NCI-H748 treated with DMSO at 0.1 percent for 48 hours (cell line): ENCODE measurements at regions not wholly inside any gene's neighbourhood (a gene's known extent, or its start where the extent isn't known, plus 50 kb on each side); places are given as distances from the start of the nearest gene placed in this dataset.
"Not testable (repeated sequence)": the region's sequence is repeated elsewhere in the genome, so short reads cannot be mapped to it uniquely, and the experiment has no call there.

Experiments
- DNase-seq: peaks from one replicate; lab custom pipeline; 2025; lab: John Stamatoyannopoulos, UW

DNA sequence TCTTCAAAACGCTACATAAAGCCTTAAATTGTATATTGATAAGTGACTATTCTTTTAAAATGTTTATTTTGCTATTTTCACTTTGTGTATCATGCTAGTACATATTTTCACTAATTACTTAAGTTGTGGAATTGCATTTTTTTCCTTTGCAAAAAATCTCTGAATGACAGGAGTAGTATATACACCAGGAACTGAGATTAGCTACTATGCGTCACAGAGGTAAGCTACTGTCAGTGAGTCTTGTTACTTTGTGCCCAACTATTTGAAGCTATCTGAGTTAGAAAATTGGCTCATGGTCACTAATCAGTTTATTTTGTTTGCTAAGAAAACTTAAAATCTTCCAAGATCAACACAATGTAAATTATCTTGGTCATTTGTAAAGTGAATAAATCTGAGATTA lies 887.4 kb downstream of the TMTC2 start:
- DNase-seq: no peak

DNA sequence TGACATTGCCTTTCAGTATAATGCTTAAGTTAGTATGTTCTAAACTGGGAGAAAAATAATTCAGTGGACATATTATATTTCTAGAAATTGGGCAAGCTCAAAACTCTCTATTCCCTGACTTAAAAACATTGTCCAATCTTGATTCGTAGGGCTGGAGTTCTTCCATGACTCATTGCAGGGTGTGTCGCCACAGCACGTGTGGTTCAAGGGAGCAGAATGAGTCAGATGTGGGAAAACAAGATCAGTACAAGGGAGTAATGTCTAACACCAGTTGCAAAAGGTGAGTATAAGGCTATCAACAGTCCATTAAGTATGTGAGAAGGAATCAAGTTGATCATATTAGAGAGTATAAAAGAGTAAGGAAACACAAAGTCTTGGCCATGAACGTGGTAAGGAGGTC lies 887.0 kb downstream of the TMTC2 start:
- no peak for DNase-seq

DNA sequence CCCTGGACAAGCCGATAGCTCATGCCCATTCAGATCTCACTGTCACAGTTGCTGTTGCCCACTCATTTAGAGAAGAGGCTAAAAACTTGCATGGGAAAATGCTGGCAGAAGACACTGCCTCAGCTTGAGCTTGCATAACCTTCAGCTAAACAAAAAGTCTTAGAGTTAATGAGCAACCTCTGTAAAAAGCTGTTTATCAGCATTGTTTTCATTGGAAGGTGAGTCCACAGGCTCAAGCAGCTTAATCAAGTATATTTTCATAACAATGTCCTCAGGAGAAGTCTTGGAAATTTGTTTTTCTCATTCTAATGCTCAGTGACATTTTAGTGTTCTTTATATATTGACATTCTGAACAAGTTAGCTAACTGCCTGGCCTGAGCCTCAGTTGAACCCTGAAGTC lies 872.9 kb downstream of the TMTC2 start:
- DNase-seq: no peak

DNA sequence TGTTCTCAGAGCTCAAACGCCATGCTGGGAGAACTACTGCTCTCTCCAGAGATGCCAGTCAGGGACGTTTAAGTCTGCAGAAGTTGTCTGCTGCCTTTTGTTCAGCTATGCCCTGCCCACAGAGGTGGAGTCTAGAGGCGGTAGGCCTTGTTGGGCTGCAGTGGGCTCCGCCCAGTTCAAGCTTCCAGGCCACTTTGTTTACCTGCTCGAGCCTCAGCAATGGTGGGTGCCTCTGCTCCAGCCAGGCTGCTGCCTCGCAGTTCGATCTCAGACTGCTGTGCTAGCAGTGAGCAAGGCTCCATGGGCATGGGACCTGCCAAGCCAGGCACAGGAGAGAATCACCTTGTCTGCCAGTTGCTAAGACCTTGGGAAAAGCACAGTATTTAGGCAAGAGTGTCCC lies 869.3 kb downstream of the TMTC2 start:
- DNase-seq: not testable (repeated sequence)

DNA sequence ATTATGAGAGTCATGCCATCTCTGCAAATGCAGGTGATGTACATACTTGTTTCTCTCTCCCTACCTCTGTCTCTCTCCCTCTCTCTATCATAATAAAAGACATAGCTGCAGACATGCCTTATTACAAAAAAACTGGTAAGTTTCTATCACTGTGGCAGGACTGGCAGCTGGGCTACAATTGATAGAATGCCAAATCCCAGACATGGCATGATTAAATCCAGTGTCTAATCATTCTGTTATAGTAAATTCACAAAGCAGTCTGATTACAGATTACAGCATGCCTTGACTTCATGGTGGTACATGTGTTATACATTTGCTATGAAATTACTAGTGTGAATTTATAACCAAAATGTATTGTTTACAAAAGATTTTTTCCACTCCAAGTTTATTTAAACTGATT lies 854.7 kb downstream of the TMTC2 start:
- no peak for DNase-seq

DNA sequence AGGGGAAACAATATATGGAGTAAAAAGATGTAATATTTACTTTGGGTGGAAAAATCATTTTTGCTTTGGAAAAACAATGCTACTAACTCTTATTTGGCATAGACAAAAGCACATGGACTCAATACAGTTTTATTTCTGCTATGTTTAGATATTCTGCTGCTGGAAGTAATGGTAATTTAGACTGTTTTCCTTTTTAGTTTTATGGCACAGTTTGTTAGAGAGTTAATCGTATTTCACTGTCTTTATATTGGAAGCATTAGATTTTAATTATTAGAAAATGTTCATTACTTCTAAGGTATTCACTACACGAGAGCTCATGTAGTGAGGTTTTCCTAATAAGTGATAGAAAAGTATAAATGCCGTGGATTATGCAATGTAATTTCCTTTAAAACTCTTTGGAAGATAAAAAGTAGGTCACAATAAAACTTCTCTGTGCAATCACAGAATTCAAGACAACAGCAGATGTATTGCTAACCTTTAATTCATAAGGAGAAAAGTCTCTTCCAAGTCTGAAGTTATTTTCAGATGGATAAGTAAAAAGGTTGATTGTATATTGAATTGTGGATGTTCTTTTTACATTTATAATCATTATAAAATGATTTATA lies 851.8 kb downstream of the TMTC2 start:
- DNase-seq: no peak

DNA sequence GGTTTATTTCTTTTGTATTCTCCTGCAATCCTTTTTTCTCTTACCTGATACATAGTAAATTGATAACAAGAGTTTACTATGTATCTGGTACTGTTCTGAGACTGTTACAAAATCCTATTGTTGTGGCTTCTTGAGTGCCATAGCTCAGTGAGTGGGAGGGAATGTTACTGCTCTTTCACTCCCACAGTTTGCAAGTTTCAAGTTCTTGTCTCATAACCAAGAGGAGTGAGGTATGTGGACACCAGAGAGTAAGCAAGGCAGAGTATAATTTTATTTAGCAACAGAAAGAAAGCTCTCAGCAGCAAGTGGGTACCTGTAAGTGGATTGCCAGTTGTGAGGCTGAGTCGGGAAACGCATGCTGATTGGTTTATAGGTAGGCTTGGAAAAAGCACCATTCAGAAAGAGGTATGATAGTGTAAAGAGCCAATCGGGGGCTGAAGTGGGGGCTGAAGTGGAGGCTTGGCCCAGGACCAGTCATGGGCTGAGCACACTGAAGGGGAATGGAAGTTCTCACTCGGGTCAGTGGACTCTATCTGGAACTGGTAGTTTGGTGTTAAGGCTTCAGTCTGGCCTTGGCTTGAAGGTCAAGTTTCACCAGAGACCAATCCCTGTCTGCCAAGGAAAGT lies 850.8 kb downstream of the TMTC2 start:
- DNase-seq: no peak

DNA sequence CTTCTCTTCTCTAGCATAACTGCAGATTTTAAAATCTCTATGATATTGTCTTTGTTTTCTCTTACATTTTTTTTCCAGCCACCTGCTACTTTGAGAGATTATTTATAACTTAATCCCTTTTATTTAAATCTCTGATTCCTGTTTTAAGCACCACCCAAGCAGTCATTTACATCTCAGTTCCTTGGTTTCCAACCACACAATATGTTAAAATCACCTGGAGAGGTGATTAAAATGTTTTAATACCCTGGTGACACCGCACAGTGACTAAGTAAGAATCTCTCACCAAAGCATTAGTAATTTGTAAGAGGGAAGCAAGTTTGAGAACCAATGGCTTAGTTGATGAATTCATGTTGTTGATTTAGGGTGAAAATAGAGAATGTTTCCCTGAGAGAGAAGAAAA lies 849.8 kb downstream of the TMTC2 start:
- DNase-seq: no peak

DNA sequence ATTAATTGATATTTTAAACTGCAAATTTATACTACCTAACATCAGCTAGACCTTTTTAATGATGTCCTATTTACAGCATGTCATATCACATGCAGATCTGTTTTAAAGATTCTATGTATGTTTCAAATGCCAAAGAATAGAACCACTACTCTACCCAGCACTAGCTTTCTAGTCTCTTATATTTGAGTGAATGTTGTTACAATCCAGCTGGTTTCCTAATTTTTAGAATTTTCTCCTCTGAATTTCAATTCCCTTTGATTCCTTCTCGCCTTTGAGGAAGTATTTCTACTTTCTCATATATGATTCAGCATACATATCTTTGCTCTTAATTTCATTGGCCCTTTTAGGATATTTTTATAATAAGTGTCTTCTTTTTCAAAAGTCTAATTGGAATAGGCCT lies 841.9 kb downstream of the TMTC2 start:
- DNase-seq: no peak

DNA sequence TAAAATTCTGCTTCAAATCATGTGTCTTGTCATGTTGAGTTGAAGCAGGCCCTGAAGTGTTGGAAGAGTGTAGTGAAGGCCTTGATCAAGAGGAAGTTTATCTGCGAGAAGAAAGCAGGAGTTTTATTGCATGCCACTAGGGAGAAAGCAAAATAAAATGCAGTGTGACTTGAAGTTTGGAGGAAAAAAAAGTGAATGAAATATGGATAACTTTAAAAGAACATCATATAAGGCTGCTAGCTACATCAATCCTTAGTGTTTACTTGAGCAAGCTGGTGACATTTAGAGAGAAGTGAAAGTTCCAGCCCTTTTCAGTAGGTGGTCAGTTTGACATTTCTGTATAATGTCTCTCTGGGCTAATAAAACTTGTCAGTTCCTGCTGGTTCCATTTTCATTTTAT lies 841.1 kb downstream of the TMTC2 start:
- DNase-seq: no peak

DNA sequence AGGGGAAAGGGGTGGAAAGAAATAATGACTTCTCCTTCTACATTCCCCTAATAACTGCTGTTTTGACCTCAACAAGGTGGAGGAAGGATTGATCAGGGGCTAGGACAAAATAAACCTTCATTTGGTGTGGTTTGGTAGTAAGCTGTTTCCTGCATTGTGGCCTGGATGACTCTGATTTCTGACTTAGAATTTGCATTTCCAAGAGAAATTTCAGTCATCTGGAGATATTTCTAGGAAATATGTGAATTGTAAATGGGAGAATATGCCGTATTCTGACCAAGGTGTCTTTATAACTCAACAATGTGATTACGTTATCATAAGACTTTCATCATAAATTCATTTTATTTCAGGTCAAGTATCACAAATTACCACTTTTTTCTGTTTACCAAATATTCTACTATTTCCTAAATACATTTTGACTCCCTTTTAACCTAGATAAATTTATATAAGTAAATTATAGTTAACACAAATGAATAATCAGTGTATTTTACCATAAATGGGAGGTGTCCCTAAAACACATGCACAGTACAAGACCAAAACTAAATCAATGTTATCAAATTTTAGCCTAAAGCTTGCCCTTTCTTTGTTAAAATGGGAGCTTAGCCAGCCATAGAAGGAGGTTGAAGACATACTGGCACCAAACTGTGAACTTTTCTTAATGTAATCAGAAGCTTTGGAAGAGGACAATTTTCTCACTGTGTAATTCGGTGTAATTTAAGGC lies 828.8 kb downstream of the TMTC2 start:
- DNase-seq: no peak

DNA sequence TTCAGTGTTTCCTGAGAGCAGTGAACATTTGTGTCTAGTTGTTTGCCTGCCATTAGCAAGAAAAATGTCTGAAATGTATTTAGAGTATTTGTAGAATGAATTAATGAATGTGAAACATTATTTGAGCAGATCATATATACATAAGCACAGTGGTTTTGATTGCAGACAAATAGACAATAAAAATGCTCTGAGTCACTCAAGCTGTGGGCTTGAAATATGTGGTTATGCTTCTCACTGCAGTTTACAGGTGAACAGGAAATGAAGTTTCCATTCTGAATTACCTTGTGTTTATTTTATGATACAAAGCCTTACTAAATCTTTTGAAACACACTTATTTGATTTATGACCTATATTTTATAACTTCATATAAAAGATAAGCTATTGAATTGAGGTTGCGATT lies 827.7 kb downstream of the TMTC2 start:
- DNase-seq: peak; percentile 25

DNA sequence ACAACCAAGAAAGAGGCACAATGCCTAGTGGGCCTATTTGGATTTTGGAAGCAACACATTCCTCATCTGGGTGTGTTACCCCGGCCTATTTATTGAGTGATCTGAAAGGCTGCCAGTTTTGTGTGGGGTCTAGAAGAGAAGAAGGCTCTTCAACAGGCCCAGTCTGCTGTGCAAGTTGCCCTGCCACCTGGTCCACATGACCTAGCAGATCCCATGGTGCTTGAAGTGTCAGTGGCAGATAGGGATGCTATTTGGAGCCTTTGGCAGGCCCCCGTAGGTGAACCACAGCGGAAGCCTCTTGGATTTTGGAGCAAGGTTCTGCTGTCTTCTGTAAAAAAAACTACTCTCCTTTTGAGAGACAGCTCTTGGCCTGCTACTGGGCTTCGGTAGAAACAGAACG lies 820.1 kb downstream of the TMTC2 start:
- no peak for DNase-seq

DNA sequence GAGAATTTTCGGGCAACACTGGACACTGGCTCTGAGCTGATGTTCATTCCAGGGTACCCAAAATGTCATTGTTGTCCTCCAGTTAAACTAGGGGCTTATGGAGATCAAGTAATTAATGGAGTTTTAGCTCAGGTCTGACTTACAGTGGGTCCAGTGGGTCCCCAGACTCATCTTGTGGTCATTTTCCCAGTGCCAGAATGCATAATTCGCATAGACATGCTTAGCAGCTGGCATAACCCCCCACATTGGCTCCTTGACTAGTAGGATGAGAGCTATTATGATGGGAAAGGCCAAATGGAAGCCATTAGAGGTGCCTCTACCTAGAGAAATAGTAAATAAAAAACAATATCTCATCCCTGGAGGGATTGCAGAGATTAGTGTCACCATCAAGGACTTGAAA lies 818.9 kb downstream of the TMTC2 start:
- DNase-seq: no peak

DNA sequence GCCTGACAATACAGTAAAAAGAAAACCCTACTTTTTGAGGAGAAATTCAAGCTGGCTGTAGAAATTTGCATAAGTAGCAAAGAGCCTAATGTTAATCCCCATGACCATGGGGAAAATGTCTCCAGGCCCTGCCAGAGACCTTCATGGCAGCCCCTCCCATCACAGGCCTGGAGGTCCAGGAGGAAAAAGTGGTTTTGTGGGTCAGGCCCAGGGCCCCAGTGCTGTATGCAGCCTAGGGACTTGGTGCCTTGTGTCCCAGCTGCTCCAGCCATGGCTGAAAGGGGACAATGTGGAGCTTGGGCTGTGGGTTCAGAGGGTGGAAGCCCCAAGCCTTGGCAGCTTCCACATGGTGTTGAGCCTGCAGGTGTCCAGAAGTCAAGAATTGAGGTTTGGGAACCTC lies 813.2 kb downstream of the TMTC2 start:
- not testable (repeated sequence) for DNase-seq

DNA sequence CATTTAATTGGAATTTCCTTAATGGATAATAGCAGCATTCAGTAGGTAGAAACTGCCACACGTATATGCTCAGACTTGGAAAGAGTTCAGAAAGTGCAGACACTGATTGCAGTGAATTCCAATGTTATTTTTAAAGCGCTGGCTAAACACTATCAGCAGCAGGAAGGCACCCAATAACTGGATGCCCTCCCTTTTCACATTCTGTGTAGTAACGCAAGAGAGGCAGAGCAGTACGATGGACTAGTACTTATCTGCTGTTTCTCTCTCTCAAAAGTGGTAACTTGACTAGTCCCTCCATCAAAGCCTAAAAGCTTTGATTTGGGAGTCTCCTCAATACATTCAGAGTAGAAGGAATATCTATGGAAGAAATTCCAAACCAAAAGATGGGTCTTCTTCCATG lies 791.0 kb downstream of the TMTC2 start:
- no peak for DNase-seq

DNA sequence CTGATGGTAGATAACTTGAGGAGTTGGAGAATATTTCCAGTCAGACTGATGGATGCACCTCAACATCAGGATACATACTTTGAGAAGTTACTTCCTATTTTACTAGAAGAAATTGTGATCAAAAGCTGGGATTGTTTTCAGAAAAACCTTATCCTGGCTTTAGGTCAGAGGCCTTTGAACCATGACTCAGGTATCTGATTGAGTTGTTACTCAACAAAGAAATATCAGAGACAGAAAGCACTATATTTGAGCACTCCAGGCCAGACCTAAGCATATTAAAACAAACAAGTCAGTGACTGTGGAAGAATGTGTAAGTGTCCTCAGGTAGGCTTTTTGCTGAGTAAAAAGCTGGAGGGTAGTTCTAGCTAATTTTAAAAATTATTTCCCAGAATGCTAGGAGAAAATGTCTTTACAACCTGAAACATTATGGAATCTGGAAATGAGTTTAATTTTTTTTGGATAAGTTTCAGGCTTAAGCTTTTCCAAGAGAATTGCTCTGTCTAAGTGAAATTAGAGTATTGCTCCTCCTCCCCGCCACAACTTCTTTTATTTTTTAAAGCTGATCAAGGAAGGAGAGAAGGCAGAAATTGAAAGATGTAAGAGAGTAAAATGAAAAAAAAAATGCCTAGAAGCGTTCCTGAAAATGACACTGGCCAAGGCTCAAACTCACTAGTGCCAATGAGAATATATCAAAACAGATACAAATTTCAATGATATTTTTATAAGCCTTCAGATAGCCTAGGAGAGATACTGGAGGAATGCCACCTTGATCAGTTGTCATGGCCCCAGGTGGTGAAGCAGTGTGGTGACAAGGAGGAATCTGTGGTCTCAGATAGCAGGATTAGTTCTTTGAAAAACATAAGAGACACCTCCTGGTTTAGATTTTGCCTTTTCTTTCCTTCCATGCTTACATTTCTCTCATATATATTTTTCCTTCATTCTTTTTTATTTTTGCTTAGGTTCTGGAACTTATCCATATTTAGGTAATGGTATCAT lies 790.3 kb downstream of the TMTC2 start:
- no peak for DNase-seq

DNA sequence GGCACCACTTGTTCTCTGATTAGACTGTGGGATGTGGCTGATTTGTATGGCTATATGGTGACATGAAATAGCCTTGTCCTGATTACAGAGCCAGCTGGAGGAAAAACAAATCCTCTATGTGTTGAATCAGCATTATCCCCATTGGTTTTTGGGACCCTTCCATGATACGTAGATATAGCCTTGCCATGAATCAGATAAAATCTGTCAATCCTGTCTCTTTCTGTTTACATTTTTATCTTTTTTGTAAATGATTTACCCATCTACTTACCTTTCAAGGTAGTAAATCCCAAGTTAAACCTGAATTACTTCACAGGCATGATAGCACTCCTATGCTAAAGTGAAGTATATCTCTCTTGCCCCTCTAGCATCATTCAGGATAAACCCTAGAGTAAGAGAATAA lies 789.3 kb downstream of the TMTC2 start:
- DNase-seq: no peak

DNA sequence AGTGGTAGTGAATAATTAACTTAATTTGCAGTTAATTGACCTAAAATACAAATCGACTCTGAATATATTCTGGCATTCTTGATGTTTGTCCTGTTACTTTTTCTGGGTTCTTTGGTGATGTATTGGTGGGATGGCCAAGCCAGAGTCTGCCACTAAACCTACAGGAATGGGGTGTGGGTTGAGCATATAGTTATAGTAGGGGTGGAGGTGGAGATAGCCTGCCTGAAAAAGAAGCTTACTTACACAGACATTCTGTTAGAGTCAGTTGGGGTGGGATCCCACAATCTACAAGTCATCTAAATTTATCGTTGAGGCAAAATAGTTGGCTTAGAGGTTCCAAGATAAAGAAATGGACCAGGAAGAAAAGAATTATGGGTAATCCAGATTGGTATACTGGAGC lies 787.7 kb downstream of the TMTC2 start:
- no peak for DNase-seq

DNA sequence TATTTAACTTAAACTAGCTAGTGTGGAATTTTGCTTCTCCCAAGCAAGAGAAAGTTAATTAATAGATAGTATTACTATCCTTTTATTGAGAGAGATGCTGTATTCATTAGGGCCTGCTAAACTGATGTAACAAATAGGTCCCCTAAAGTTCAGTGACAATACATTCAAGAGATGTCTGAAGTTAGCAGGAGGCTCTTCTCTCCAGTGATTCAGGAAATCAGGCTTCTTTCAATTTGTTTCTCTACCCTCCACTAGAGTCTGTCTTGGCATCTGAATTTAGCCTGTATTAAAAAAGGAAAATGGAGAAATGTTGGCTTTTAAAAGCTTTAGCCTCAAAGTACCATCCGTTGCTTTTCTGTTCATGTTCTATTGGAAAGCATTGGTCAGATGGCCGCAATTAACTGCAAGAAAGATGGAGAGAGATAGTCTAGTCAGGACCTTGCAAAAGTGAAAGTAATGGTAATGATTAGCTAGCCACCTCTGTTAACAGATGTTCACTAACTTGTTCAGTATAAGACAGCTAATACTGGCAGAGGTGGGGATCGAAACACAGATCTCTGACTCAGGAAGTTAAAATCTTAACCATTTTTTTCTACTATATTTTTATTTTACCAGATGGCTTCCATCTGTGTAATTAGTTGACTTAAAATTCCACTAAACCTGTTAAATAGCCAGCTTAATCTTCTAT lies 786.8 kb downstream of the TMTC2 start:
- DNase-seq: no peak

DNA sequence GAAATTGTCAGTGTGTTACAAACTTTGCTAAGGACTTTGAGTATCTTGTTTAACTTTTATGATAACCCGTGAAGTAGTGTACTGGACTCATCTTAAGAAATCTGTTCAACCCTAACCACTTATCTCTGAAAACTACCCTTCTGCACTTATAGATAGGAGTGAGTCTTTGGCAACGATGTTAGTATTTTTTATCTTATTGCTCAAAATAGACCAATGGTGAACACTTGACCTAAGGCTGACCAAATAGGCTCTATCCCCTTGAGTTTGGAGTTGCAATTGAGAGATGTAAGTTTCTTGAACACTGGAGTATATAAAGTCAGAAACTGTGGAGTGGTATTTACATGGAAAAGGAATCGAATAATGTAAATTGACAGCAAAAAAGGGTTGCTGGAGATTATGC lies 786.1 kb downstream of the TMTC2 start:
- DNase-seq: no peak

DNA sequence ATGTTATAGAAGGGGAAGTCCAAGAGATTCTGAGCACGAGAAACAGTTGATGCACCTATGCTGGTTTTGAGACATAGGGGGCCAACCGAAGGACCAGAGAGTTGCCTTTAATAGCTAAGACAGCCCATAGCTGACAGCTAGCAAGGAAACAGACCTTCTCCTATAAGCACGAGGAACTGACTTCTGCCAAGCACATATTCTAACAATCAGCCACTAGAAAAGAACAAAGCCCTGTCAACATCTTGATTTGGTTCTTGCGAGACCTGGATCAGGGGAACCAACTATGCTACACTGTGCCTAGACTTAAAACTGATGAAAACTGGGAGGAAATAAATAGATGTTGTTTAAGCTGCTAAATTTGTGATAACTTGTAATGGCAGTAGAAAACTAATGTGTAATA lies 785.6 kb downstream of the TMTC2 start:
- DNase-seq: no peak
